ENCODE measurements at regions not wholly inside any gene's neighbourhood (a gene's known extent, or its start where the extent isn't known, plus 50 kb on each side); places are given as distances from the start of the nearest gene placed in this dataset.
"Not testable (repeated sequence)": the region's sequence is repeated elsewhere in the genome, so short reads cannot be mapped to it uniquely, and the experiment has no call there.

DNA sequence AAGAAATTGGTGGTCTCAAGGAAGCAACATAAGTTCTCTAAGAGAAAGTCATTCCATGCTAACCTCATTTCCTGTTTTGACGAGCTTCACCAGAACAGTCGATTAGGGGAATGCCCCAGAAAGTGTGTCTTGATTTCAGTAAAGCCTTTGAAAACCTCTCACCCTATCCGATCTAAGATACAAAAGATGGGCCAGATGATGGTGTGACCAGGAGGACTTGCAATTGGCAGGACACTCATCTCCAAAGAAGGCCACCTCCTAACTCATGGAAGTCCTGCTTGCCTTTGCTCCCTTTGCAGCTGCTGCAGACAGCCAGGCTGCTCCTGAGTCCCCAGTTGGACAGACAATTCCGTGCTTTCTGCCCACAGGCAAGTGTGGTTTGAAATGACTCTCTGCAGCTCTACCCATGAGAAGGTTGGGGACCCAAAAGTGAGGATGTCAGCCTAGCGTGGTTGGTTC is 304.2 kb downstream of the BCL2L11 start:
- not testable (repeated sequence) for TF ChIP-seq POLR2AphosphoS5 (IDR thresholded peaks at IDR 0.05)
- TF ChIP-seq, protein P1, sequence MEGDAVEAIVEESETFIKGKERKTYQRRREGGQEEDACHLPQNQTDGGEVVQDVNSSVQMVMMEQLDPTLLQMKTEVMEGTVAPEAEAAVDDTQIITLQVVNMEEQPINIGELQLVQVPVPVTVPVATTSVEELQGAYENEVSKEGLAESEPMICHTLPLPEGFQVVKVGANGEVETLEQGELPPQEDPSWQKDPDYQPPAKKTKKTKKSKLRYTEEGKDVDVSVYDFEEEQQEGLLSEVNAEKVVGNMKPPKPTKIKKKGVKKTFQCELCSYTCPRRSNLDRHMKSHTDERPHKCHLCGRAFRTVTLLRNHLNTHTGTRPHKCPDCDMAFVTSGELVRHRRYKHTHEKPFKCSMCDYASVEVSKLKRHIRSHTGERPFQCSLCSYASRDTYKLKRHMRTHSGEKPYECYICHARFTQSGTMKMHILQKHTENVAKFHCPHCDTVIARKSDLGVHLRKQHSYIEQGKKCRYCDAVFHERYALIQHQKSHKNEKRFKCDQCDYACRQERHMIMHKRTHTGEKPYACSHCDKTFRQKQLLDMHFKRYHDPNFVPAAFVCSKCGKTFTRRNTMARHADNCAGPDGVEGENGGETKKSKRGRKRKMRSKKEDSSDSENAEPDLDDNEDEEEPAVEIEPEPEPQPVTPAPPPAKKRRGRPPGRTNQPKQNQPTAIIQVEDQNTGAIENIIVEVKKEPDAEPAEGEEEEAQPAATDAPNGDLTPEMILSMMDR (IDR thresholded peaks at IDR 0.05), result not testable (repeated sequence)
